HepG2 (cell line): ENCODE measurements at regions not wholly inside any gene's neighbourhood (a gene's known extent, or its start where the extent isn't known, plus 50 kb on each side); places are given as distances from the start of the nearest gene placed in this dataset.

Source experiments
- ATAC-seq: fragments of 200-7000 bp; cut with Tn5 transposase; 3 replicates; pipeline ENCODE4 v1.9.1; 2020; ENCODE audit warnings: mild to moderate bottlenecking, moderate library complexity
- BruUV-seq: library from RNA; stranded (reverse); fragments of 400-500 nt; replicated peaks from 2 replicates; lab custom pipeline; 2021; lab: Mats Ljungman, UMichigan
- CTCF ChIA-PET: fragments of 300-600 bp; formaldehyde crosslinking; extraction: SDS; loops from one replicate; lab custom pipeline; 2021; ENCODE audit warnings: low total read pairs, inconsistent platforms, low intra/inter-chr PET ratio; lab: Yijun Ruan, JAX
- POLR2A ChIA-PET: fragments of 350-600 bp; sonication (Branson Sonifier 250); formaldehyde crosslinking; loops from one replicate; lab custom pipeline; 2020; ENCODE audit warnings: antibody characterized with exemption, inconsistent platforms; lab: Yijun Ruan, JAX
- DNase-seq: peaks from one replicate; pipeline ENCODE4 v3.0.0-alpha.2; 2015; ENCODE audit warnings: low spot score
- FAIRE-seq: peaks from 3 replicates; lab custom pipeline; 2011; peaks lifted over from hg19 to GRCh38; lab: Jason Lieb, UNC
- H2AFZ ChIP-seq: one replicate; pipeline ENCODE4 v1.6.1; 2011; ENCODE audit warnings: low read length, inconsistent platforms
- H3K27ac ChIP-seq: fragments of 300-600 bp; 3 replicates; pipeline ENCODE4 v1.8.0; 2011; ENCODE audit warnings: mixed run types, mild to moderate bottlenecking, mixed read lengths, low read length, inconsistent platforms; ENCODE audit not compliant: insufficient read depth; ENCODE audit errors: extremely low read length
- H3K27me3 ChIP-seq, 2 experiments: fragments of 200-600 bp in 1 of 2; 2 replicates in 1 of 2; 3 replicates in 1 of 2; pipeline versions ENCODE4 v1.6.0 to v1.8.0; 2011; ENCODE audit warnings: low read length in 2 of 2, mild to moderate bottlenecking in 2 of 2, moderate library complexity in 2 of 2, inconsistent platforms in 1 of 2; ENCODE audit not compliant: insufficient read depth in 2 of 2, control insufficient read depth in 1 of 2
- H3K36me3 ChIP-seq, 2 experiments: fragments of 200-600 bp in 1 of 2; replicated peaks in 1 of 2; 2 replicates in 1 of 2; 3 replicates in 1 of 2; pipeline versions ENCODE4 v1.5.1 to v1.8.0; 2011; ENCODE audit warnings: low read length in 2 of 2, inconsistent platforms in 1 of 2; ENCODE audit not compliant: insufficient read depth in 2 of 2, control insufficient read depth in 1 of 2
- H3K4me1 ChIP-seq: 2 replicates; pipeline ENCODE4 v1.5.1; 2012; ENCODE audit warnings: low read length, inconsistent platforms; ENCODE audit not compliant: insufficient read depth
- H3K4me2 ChIP-seq: 2 replicates; pipeline ENCODE4 v1.6.0; 2011; ENCODE audit warnings: low read depth, low read length, inconsistent platforms
- H3K4me3 ChIP-seq, 3 experiments: fragments of 200-600 bp in 1 of 3; sonication (generic), shearing (Covaris generic) in 1 of 3; replicated peaks in 1 of 3; 2 replicates each; pipeline ENCODE4 v1.5.1; 2011 to 2016; ENCODE audit warnings: low read length in 3 of 3, inconsistent platforms in 2 of 3, low read depth in 2 of 3, mild to moderate bottlenecking in 2 of 3, control low read depth in 1 of 3, mixed read lengths in 1 of 3; ENCODE audit not compliant: insufficient read depth in 1 of 3
- H3K79me2 ChIP-seq: one replicate; pipeline ENCODE4 v1.6.1; 2011; ENCODE audit warnings: low read length, inconsistent platforms; ENCODE audit not compliant: insufficient read depth
- H3K9ac ChIP-seq: 2 replicates; pipeline ENCODE4 v1.6.0; 2011; ENCODE audit warnings: mild to moderate bottlenecking, low read depth, low read length, inconsistent platforms; ENCODE audit not compliant: insufficient read depth
- H3K9me3 ChIP-seq: 2 replicates; pipeline ENCODE4 v1.5.1; 2012; ENCODE audit warnings: mild to moderate bottlenecking, low read length
- H4K20me1 ChIP-seq: 2 replicates; pipeline ENCODE4 v1.6.0; 2011; ENCODE audit warnings: inconsistent platforms, mild to moderate bottlenecking, low read length, moderate library complexity; ENCODE audit not compliant: insufficient read depth
- AGO1 ChIP-seq: fragments of 200-400 bp; formaldehyde crosslinking; IDR thresholded peaks from 2 replicates; pipeline ENCODE4 v1.6.1; 2017; ENCODE audit warnings: mild to moderate bottlenecking, low read depth, low read length, moderate library complexity; ENCODE audit not compliant: poor library complexity, severe bottlenecking
- BRCA1 ChIP-seq: sonication (generic); formaldehyde crosslinking; IDR thresholded peaks from 2 replicates; pipeline ENCODE4 v1.4.0; 2020; ENCODE audit warnings: missing genetic modification reagents
- MATR3 ChIP-seq: sonication (generic); formaldehyde crosslinking; IDR thresholded peaks from 2 replicates; pipeline ENCODE4 v1.4.0; 2020; ENCODE audit warnings: missing genetic modification reagents
- RORA ChIP-seq: sonication (generic); formaldehyde crosslinking; IDR thresholded peaks from 2 replicates; pipeline ENCODE4 v1.5.0; 2020; ENCODE audit warnings: mild to moderate bottlenecking, missing genetic modification reagents, moderate library complexity
- TCF7 ChIP-seq: sonication (generic); IDR thresholded peaks from 2 replicates; pipeline ENCODE4 v1.6.1; 2016; ENCODE audit warnings: antibody characterized with exemption, low read depth
- ZNF160 ChIP-seq: sonication (generic); formaldehyde crosslinking; IDR thresholded peaks from 2 replicates; pipeline ENCODE4 v1.8.0; 2022; ENCODE audit warnings: mild to moderate bottlenecking, inconsistent platforms, missing genetic modification reagents
- ZNF235 ChIP-seq: sonication (generic); formaldehyde crosslinking; IDR thresholded peaks from 2 replicates; pipeline ENCODE4 v1.8.1; 2023; ENCODE audit warnings: mild to moderate bottlenecking, missing genetic modification reagents, borderline replicate concordance
- ZNF362 ChIP-seq: sonication (generic); formaldehyde crosslinking; IDR thresholded peaks from 2 replicates; pipeline ENCODE4 v1.4.0; 2020; ENCODE audit warnings: missing genetic modification reagents, mild to moderate bottlenecking, borderline replicate concordance
- ZNF367 ChIP-seq: sonication (generic); formaldehyde crosslinking; IDR thresholded peaks from 2 replicates; pipeline ENCODE4 v1.4.0; 2020; ENCODE audit warnings: missing genetic modification reagents, borderline replicate concordance
- ZNF569 ChIP-seq: sonication (generic); formaldehyde crosslinking; IDR thresholded peaks from 2 replicates; pipeline ENCODE4 v1.5.0; 2020; ENCODE audit warnings: mild to moderate bottlenecking, missing genetic modification reagents, moderate library complexity, borderline replicate concordance
- WGBS: methylation state at CpG from one replicate; pipeline ENCODE4 v1.1.6; 2017; ENCODE audit warnings: low lambda C conversion rate; 5-methylcytosine and 5-hydroxymethylcytosine counted together
- in situ Hi-C: cut with HindIII; loops from 2 replicates; pipeline ENCODE4 v1.10.0; 2017; ENCODE audit warnings: low pct_unique_long_range_greater_than_20kb; ENCODE audit not compliant: extremely low pct_ligation_motif_present
- intact Hi-C: fragments of 100-400 bp; cut with micrococcal nuclease; formaldehyde crosslinking; loops from one replicate; pipeline ENCODE4 v1.10.0; 2022; ENCODE audit not compliant: unreplicated experiment
- TF ChIP-seq, protein P1 (sequence below): sonication (generic); formaldehyde crosslinking; IDR thresholded peaks from 2 replicates; pipeline ENCODE4 v1.4.0; 2020; ENCODE audit warnings: missing genetic modification reagents
- TF ChIP-seq, protein P2 (sequence below): IDR thresholded peaks from 2 replicates; pipeline ENCODE4 v1.6.1; 2016
- TF ChIP-seq, protein P3 (sequence below): sonication (generic); formaldehyde crosslinking; IDR thresholded peaks from 2 replicates; pipeline ENCODE4 v1.8.0; 2022; ENCODE audit warnings: missing genetic modification reagents, low read depth, mild to moderate bottlenecking, borderline replicate concordance

- ATAC-seq = no peak
- CTCF ChIA-PET = no interaction called here
- Histone ChIP-seq H3K9me3 (peaks cover 32% of the 10 kb centered on the region), H3K4me1 (no peaks in the 10 kb centered on the region), H2AFZ (no peak overlapping the region), H3K27me3 (no peaks in the 10 kb centered on the region), H3K4me3 (no peak overlapping the region), H3K9ac (no peak overlapping the region), H3K27ac (no peak overlapping the region), H3K4me2 (no peak overlapping the region), H4K20me1 (no peaks in the 10 kb centered on the region), H3K36me3 (no peaks in the 10 kb centered on the region), H3K79me2 (no peaks in the 10 kb centered on the region)
- no TSS peak for BruUV-seq
- in situ Hi-C loops = no loop called here
- intact Hi-C loops = no loop called here
- no peak for FAIRE-seq
- POLR2A ChIA-PET = no interaction called here
- TF ChIP-seq ZNF235 (CRISPR knock-in tag) (no peak), ZNF362 (CRISPR knock-in tag) (no peak), AGO1 (no peak), RORA (no peak), BRCA1 (CRISPR knock-in tag) (no peak), MATR3 (CRISPR knock-in tag) (no peak), ZNF367 (no peak), ZNF160 (no peak), TCF7 (no peak), ZNF569 (CRISPR knock-in tag) (no peak)
- TF ChIP-seq, protein P1, sequence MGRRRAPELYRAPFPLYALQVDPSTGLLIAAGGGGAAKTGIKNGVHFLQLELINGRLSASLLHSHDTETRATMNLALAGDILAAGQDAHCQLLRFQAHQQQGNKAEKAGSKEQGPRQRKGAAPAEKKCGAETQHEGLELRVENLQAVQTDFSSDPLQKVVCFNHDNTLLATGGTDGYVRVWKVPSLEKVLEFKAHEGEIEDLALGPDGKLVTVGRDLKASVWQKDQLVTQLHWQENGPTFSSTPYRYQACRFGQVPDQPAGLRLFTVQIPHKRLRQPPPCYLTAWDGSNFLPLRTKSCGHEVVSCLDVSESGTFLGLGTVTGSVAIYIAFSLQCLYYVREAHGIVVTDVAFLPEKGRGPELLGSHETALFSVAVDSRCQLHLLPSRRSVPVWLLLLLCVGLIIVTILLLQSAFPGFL = no peak
- TF ChIP-seq, protein P2, sequence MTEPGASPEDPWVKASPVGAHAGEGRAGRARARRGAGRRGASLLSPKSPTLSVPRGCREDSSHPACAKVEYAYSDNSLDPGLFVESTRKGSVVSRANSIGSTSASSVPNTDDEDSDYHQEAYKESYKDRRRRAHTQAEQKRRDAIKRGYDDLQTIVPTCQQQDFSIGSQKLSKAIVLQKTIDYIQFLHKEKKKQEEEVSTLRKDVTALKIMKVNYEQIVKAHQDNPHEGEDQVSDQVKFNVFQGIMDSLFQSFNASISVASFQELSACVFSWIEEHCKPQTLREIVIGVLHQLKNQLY = no peak
- TF ChIP-seq, protein P3, sequence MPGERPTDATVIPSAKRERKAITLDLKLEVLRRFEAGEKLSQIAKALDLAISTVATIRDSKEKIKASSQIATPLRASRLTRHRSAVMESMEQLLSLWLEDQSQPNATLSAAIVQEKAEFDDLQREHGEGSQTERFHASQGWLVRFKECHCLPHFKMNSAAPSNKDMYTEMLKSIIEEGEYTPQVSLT (CRISPR knock-in tag) = no peak
- WGBS = 2% methylated on average over 1 of the region's 1 CpG
- no peak for DNase-seq
Observed at GRCh38 chr3:153567011-153567410, 405.0 kb downstream of the RAP2B start.
